SK-N-SH treated with all-trans-retinoic acid at 6 μM for 48 hours (cell line): ENCODE measurements at regions not wholly inside any gene's neighbourhood (a gene's known extent, or its start where the extent isn't known, plus 50 kb on each side); places are given as distances from the start of the nearest gene placed in this dataset.

ENCODE experiments used
- ATAC-seq: fragments of 200-7000 bp; cut with Tn5 transposase; 3 replicates; pipeline ENCODE4 v1.9.1; 2020; ENCODE audit warnings: mild to moderate bottlenecking, moderate library complexity
- ARNTL ChIP-seq: fragments of 450-650 bp; formaldehyde crosslinking; IDR thresholded peaks from 2 replicates; pipeline ENCODE4 v1.5.0; 2020; ENCODE audit warnings: low read depth, mild to moderate bottlenecking, moderate library complexity, borderline replicate concordance
- BACH2 ChIP-seq: fragments of 250-450 bp; sonication (Bioruptor Pico); IDR thresholded peaks from 2 replicates; pipeline ENCODE4 v1.9.0; 2021; ENCODE audit warnings: mild to moderate bottlenecking, borderline replicate concordance
- CREB5 ChIP-seq: fragments of 250-450 bp; sonication (Bioruptor Pico); IDR thresholded peaks from 2 replicates; pipeline ENCODE4 v1.5.1; 2020; ENCODE audit warnings: low read depth, mild to moderate bottlenecking, moderate library complexity
- CSDC2 ChIP-seq: fragments of 250-450 bp; sonication (Bioruptor Pico); IDR thresholded peaks from 2 replicates; pipeline ENCODE4 v1.5.0; 2020; ENCODE audit warnings: mild to moderate bottlenecking, moderate library complexity
- CSRNP3 ChIP-seq: fragments of 250-450 bp; sonication (Bioruptor Pico); IDR thresholded peaks from 2 replicates; pipeline ENCODE4 v1.5.1; 2021; ENCODE audit warnings: mild to moderate bottlenecking, moderate library complexity
- ESRRG ChIP-seq: fragments of 250-450 bp; sonication (Bioruptor Pico); IDR thresholded peaks from 2 replicates; pipeline ENCODE4 v1.6.1; 2021; ENCODE audit warnings: mild to moderate bottlenecking
- GLIS3 ChIP-seq: fragments of 250-450 bp; sonication (Bioruptor Pico); IDR thresholded peaks from 2 replicates; pipeline ENCODE4 v1.5.0; 2020; ENCODE audit warnings: mild to moderate bottlenecking, moderate library complexity
- ISL1 ChIP-seq: fragments of 250-450 bp; sonication (Bioruptor Pico); IDR thresholded peaks from 2 replicates; pipeline ENCODE4 v2.1.2; 2022; ENCODE audit warnings: mild to moderate bottlenecking, moderate library complexity
- OSR1 ChIP-seq: fragments of 250-450 bp; sonication (Bioruptor Pico); IDR thresholded peaks from 2 replicates; pipeline ENCODE4 v1.8.0; 2022; ENCODE audit warnings: moderate library complexity, mild to moderate bottlenecking, inconsistent platforms
- PATZ1 ChIP-seq: fragments of 250-450 bp; sonication (Bioruptor Pico); IDR thresholded peaks from 2 replicates; pipeline ENCODE4 v1.8.0; 2020; ENCODE audit warnings: mild to moderate bottlenecking, moderate library complexity, borderline replicate concordance
- POU6F1 ChIP-seq: fragments of 250-450 bp; sonication (Bioruptor Pico); IDR thresholded peaks from 2 replicates; pipeline ENCODE4 v1.8.0; 2021; ENCODE audit warnings: low read depth, mild to moderate bottlenecking, moderate library complexity, borderline replicate concordance
- PPARA ChIP-seq: fragments of 250-450 bp; sonication (Bioruptor Pico); IDR thresholded peaks from 2 replicates; pipeline ENCODE4 v1.5.0; 2020; ENCODE audit warnings: mild to moderate bottlenecking, borderline replicate concordance
- RARB ChIP-seq: fragments of 250-450 bp; sonication (Bioruptor Pico); IDR thresholded peaks from 2 replicates; pipeline ENCODE4 v1.8.0; 2021; ENCODE audit warnings: mild to moderate bottlenecking, moderate library complexity
- SNAI2 ChIP-seq: fragments of 250-450 bp; sonication (Bioruptor Pico); IDR thresholded peaks from 2 replicates; pipeline ENCODE4 v1.5.0; 2020; ENCODE audit warnings: mild to moderate bottlenecking, moderate library complexity
- TCF4 ChIP-seq: fragments of 250-450 bp; sonication (Bioruptor Pico); IDR thresholded peaks from 2 replicates; pipeline ENCODE4 v1.8.0; 2021; ENCODE audit warnings: mild to moderate bottlenecking, moderate library complexity, borderline replicate concordance
- TOX ChIP-seq: fragments of 250-450 bp; sonication (Bioruptor Pico); IDR thresholded peaks from 2 replicates; pipeline ENCODE4 v1.8.0; 2021; ENCODE audit warnings: mild to moderate bottlenecking, moderate library complexity, borderline replicate concordance
- TSHZ2 ChIP-seq: fragments of 250-450 bp; sonication (Bioruptor Pico); IDR thresholded peaks from 2 replicates; pipeline ENCODE4 v1.5.0; 2020; ENCODE audit warnings: mild to moderate bottlenecking, moderate library complexity
- ZC3H10 ChIP-seq: fragments of 250-450 bp; sonication (Bioruptor Pico); IDR thresholded peaks from 2 replicates; pipeline ENCODE4 v1.5.1; 2021; ENCODE audit warnings: mild to moderate bottlenecking, moderate library complexity
- ZFP3 ChIP-seq: fragments of 250-450 bp; sonication (Bioruptor Pico); IDR thresholded peaks from 2 replicates; pipeline ENCODE4 v1.5.0; 2020; ENCODE audit warnings: mild to moderate bottlenecking, moderate library complexity
- ZNF565 ChIP-seq: fragments of 450-650 bp; formaldehyde crosslinking; conservative IDR thresholded peaks from 2 replicates; pipeline ENCODE4 v1.5.0; 2020; ENCODE audit warnings: low read depth, mild to moderate bottlenecking, moderate library complexity
- ZNF70 ChIP-seq: fragments of 450-650 bp; formaldehyde crosslinking; IDR thresholded peaks from 2 replicates; pipeline ENCODE4 v1.5.0; 2020; ENCODE audit warnings: mild to moderate bottlenecking, moderate library complexity

GRCh38 chr14:84167026-84167425, 1362.9 kb upstream of the FLRT2 start:
- no peak for ATAC-seq
- TF ChIP-seq PATZ1 (CRISPR knock-in tag) = no peak
- no peak for TF ChIP-seq ISL1 (CRISPR knock-in tag)
- no peak for TF ChIP-seq ZNF70 (CRISPR knock-in tag)

- no peak for ATAC-seq
Measured at GRCh38 chr14:84180336-84180735, 1349.6 kb upstream of the FLRT2 start.

GRCh38 chr14:84181072-84181471, 1348.9 kb upstream of the FLRT2 start:
- TF ChIP-seq ZNF565 (CRISPR knock-in tag) (no peak), ISL1 (CRISPR knock-in tag) (no peak), OSR1 (no peak), ZFP3 (CRISPR knock-in tag) (no peak)
- no peak for ATAC-seq

More at GRCh38 chr14:84180336-84180735, 1349.6 kb upstream of the FLRT2 start:
- TF ChIP-seq GLIS3 (CRISPR knock-in tag) (no peak), TOX (no peak), ARNTL (no peak), ZNF70 (CRISPR knock-in tag) (no peak), ESRRG (CRISPR knock-in tag) (no peak), CSRNP3 (CRISPR knock-in tag) (no peak), ZC3H10 (CRISPR knock-in tag) (no peak), TCF4 (CRISPR knock-in tag) (no peak), ISL1 (CRISPR knock-in tag) (no peak), CSDC2 (no peak), POU6F1 (CRISPR knock-in tag) (no peak), SNAI2 (no peak), BACH2 (CRISPR knock-in tag) (no peak), TSHZ2 (CRISPR knock-in tag) (no peak), RARB (CRISPR knock-in tag) (no peak), CREB5 (CRISPR knock-in tag) (no peak)

GRCh38 chr14:84195514-84195913, 1334.4 kb upstream of the FLRT2 start:
- no peak for ATAC-seq
- TF ChIP-seq TCF4 (CRISPR knock-in tag) (no peak), CREB5 (CRISPR knock-in tag) (no peak), ZC3H10 (CRISPR knock-in tag) (no peak), RARB (CRISPR knock-in tag) (no peak), TOX (no peak), SNAI2 (no peak), GLIS3 (CRISPR knock-in tag) (no peak), OSR1 (no peak), PPARA (no peak), BACH2 (CRISPR knock-in tag) (no peak), CSRNP3 (CRISPR knock-in tag) (no peak), ZFP3 (CRISPR knock-in tag) (no peak), ZNF565 (CRISPR knock-in tag) (no peak)
- TF ChIP-seq, all 23 proteins: peak for 0
